ENCODE measurements at regions not wholly inside any gene's neighbourhood (a gene's known extent, or its start where the extent isn't known, plus 50 kb on each side); places are given as distances from the start of the nearest gene placed in this dataset.

GRCh38 chr15:77720173-77720572 lies 87.5 kb upstream of the LINGO1 start:
- H3K27ac Mint-ChIP-seq, result no peak overlapping the region
- no peaks in the 10 kb centered on the region for H3K4me1 Mint-ChIP-seq
- ATAC-seq (no peak), DNase-seq (ENCODE audit: low spot score in 2 of 2) (no peak)
- H3K36me3 Mint-ChIP-seq, result no peaks in the 10 kb centered on the region
- no peak overlapping the region for H3K4me3 Mint-ChIP-seq
- H3K9me3 Mint-ChIP-seq, result no peaks in the 10 kb centered on the region

GRCh38 chr15:77719450-77719849 lies 86.7 kb upstream of the LINGO1 start:
- Mint-ChIP-seq H3K4me3 (no peak overlapping the region), H3K27ac (no peak overlapping the region), H3K4me1 (no peaks in the 10 kb centered on the region), H3K9me3 (no peaks in the 10 kb centered on the region), H3K36me3 (no peaks in the 10 kb centered on the region)
- ATAC-seq (no peak), DNase-seq (ENCODE audit: low spot score in 2 of 2) (no peak)

- Mint-ChIP-seq H3K9me3 (no peaks in the 10 kb centered on the region), H3K4me3 (no peak overlapping the region), H3K27ac (no peak overlapping the region), H3K4me1 (no peaks in the 10 kb centered on the region), H3K36me3 (no peaks in the 10 kb centered on the region)
- DNase-seq (ENCODE audit: low spot score in 2 of 2) (no peak), ATAC-seq (no peak)
Measured at GRCh38 chr15:77717333-77717990, 84.8 kb upstream of the LINGO1 start.

- DNase-seq (ENCODE audit: low spot score in 2 of 2) (no peak), ATAC-seq (no peak)
- Mint-ChIP-seq H3K36me3 (no peaks in the 10 kb centered on the region), H3K27ac (no peak overlapping the region), H3K9me3 (no peaks in the 10 kb centered on the region), H3K4me3 (no peak overlapping the region), H3K4me1 (no peaks in the 10 kb centered on the region)
Measured at GRCh38 chr15:77716632-77717332, 84.1 kb upstream of the LINGO1 start.

- no peaks in the 10 kb centered on the region for H3K4me1 Mint-ChIP-seq
- no peak overlapping the region for H3K27ac Mint-ChIP-seq
- DNase-seq (ENCODE audit: low spot score in 2 of 2) (no peak), ATAC-seq (no peak)
- H3K36me3 Mint-ChIP-seq, result no peaks in the 10 kb centered on the region
- no peak overlapping the region for H3K4me3 Mint-ChIP-seq
- no peaks in the 10 kb centered on the region for H3K9me3 Mint-ChIP-seq
Measured at GRCh38 chr15:77715860-77716259, 83.1 kb upstream of the LINGO1 start.

- DNase-seq (ENCODE audit: low spot score in 2 of 2) (no peak), ATAC-seq (no peak)
- H3K4me1 Mint-ChIP-seq, result no peaks in the 10 kb centered on the region
- H3K27ac Mint-ChIP-seq, result no peak overlapping the region
- no peaks in the 10 kb centered on the region for H3K36me3 Mint-ChIP-seq
- H3K9me3 Mint-ChIP-seq, result no peaks in the 10 kb centered on the region
- H3K4me3 Mint-ChIP-seq, result no peak overlapping the region
Measured at GRCh38 chr15:77715051-77715450, 82.3 kb upstream of the LINGO1 start.

GRCh38 chr15:77714555-77714954 lies 81.8 kb upstream of the LINGO1 start:
- Mint-ChIP-seq H3K36me3 (no peaks in the 10 kb centered on the region), H3K9me3 (no peaks in the 10 kb centered on the region), H3K27ac (no peak overlapping the region), H3K4me1 (no peaks in the 10 kb centered on the region), H3K4me3 (no peak overlapping the region)
- DNase-seq (ENCODE audit: low spot score in 2 of 2), result no peak
- no peak for ATAC-seq

GRCh38 chr15:77714023-77714422 lies 81.3 kb upstream of the LINGO1 start:
- no peaks in the 10 kb centered on the region for H3K36me3 Mint-ChIP-seq
- ATAC-seq, result no peak

GRCh38 chr15:77713281-77713680 lies 80.6 kb upstream of the LINGO1 start:
- no peak overlapping the region for H3K4me3 Mint-ChIP-seq
- no peaks in the 10 kb centered on the region for H3K9me3 Mint-ChIP-seq
- no peak overlapping the region for H3K27ac Mint-ChIP-seq
- no peaks in the 10 kb centered on the region for H3K36me3 Mint-ChIP-seq
- no peaks in the 10 kb centered on the region for H3K4me1 Mint-ChIP-seq
- ATAC-seq (no peak), DNase-seq (ENCODE audit: low spot score in 2 of 2) (no peak)

More at GRCh38 chr15:77714023-77714422, 81.3 kb upstream of the LINGO1 start:
- H3K4me3 Mint-ChIP-seq, result no peak overlapping the region
- DNase-seq (ENCODE audit: low spot score in 2 of 2), result no peak
- H3K9me3 Mint-ChIP-seq, result no peaks in the 10 kb centered on the region
- H3K4me1 Mint-ChIP-seq, result no peaks in the 10 kb centered on the region
- no peak overlapping the region for H3K27ac Mint-ChIP-seq

GRCh38 chr15:77712438-77712837 lies 79.7 kb upstream of the LINGO1 start:
- no peak for ATAC-seq
- Mint-ChIP-seq H3K4me1 (no peaks in the 10 kb centered on the region), H3K36me3 (no peaks in the 10 kb centered on the region), H3K4me3 (no peak overlapping the region), H3K27ac (no peak overlapping the region), H3K9me3 (no peaks in the 10 kb centered on the region)
- no peak for DNase-seq (ENCODE audit: low spot score in 2 of 2)

GRCh38 chr15:77710637-77711036 lies 77.9 kb upstream of the LINGO1 start:
- H3K27ac Mint-ChIP-seq, result no peak overlapping the region
- no peak overlapping the region for H3K4me3 Mint-ChIP-seq
- ATAC-seq, result no peak
- no peak for DNase-seq (ENCODE audit: low spot score in 2 of 2)
- H3K9me3 Mint-ChIP-seq, result no peaks in the 10 kb centered on the region
- H3K4me1 Mint-ChIP-seq, result no peaks in the 10 kb centered on the region
- no peaks in the 10 kb centered on the region for H3K36me3 Mint-ChIP-seq

- H3K4me1 Mint-ChIP-seq, result no peaks in the 10 kb centered on the region
- H3K4me3 Mint-ChIP-seq, result no peak overlapping the region
- H3K9me3 Mint-ChIP-seq, result no peaks in the 10 kb centered on the region
- no peak overlapping the region for H3K27ac Mint-ChIP-seq
- H3K36me3 Mint-ChIP-seq, result no peaks in the 10 kb centered on the region
- ATAC-seq (no peak), DNase-seq (ENCODE audit: low spot score in 2 of 2) (no peak)
Measured at GRCh38 chr15:77710206-77710605, 77.5 kb upstream of the LINGO1 start.

- Mint-ChIP-seq H3K4me1 (no peaks in the 10 kb centered on the region), H3K36me3 (no peaks in the 10 kb centered on the region), H3K9me3 (no peaks in the 10 kb centered on the region), H3K4me3 (no peak overlapping the region), H3K27ac (no peak overlapping the region)
- DNase-seq (ENCODE audit: low spot score in 2 of 2), result no peak
- ATAC-seq, result no peak
Measured at GRCh38 chr15:77709135-77709886, 76.6 kb upstream of the LINGO1 start.

- Mint-ChIP-seq H3K4me3 (no peak overlapping the region), H3K9me3 (no peaks in the 10 kb centered on the region), H3K27ac (no peak overlapping the region), H3K36me3 (no peaks in the 10 kb centered on the region), H3K4me1 (no peaks in the 10 kb centered on the region)
- ATAC-seq (no peak), DNase-seq (ENCODE audit: low spot score in 2 of 2) (no peak)
Measured at GRCh38 chr15:77706482-77707244, 74.0 kb upstream of the LINGO1 start.

GRCh38 chr15:77702211-77702957 lies 69.7 kb upstream of the LINGO1 start:
- H3K27ac Mint-ChIP-seq, result no peak overlapping the region
- ATAC-seq (no peak), DNase-seq (ENCODE audit: low spot score in 2 of 2) (no peak)
- H3K4me1 Mint-ChIP-seq, result no peaks in the 10 kb centered on the region
- no peaks in the 10 kb centered on the region for H3K36me3 Mint-ChIP-seq
- no peaks in the 10 kb centered on the region for H3K9me3 Mint-ChIP-seq
- H3K4me3 Mint-ChIP-seq, result no peak overlapping the region
